ENCODE measurements at regions not wholly inside any gene's neighbourhood (a gene's known extent, or its start where the extent isn't known, plus 50 kb on each side); places are given as distances from the start of the nearest gene placed in this dataset.

- no peak overlapping the region for H3K4me3 ChIP-seq (replicated peaks; ENCODE audit: low read depth, low read length)
- no peak for DNase-seq (ENCODE audit: extremely low read depth, low read depth)
- no peak for TF ChIP-seq CTCF (IDR thresholded peaks at IDR 0.05; ENCODE audit: low read depth, low read length, missing control alignments)
Measured at GRCh38 chr10:111523016-111523415, 446.2 kb downstream of the ADRA2A start.

- no peak for DNase-seq (ENCODE audit: extremely low read depth, low read depth)
- no peak overlapping the region for H3K4me3 ChIP-seq (replicated peaks; ENCODE audit: low read depth, low read length)
- TF ChIP-seq CTCF (IDR thresholded peaks at IDR 0.05; ENCODE audit: low read depth, low read length, missing control alignments), result no peak
Measured at GRCh38 chr10:111524134-111524533, 447.3 kb downstream of the ADRA2A start.

GRCh38 chr10:111525696-111526095 is 448.9 kb downstream of the ADRA2A start:
- H3K4me3 ChIP-seq (replicated peaks; ENCODE audit: low read depth, low read length), result no peak overlapping the region
- no peak for TF ChIP-seq CTCF (IDR thresholded peaks at IDR 0.05; ENCODE audit: low read depth, low read length, missing control alignments)
- no peak for DNase-seq (ENCODE audit: extremely low read depth, low read depth)

GRCh38 chr10:111531690-111532089 is 454.9 kb downstream of the ADRA2A start:
- TF ChIP-seq CTCF (IDR thresholded peaks at IDR 0.05; ENCODE audit: low read depth, low read length, missing control alignments), result no peak
- H3K4me3 ChIP-seq (replicated peaks; ENCODE audit: low read depth, low read length), result no peak overlapping the region
- DNase-seq (ENCODE audit: extremely low read depth, low read depth), result no peak

GRCh38 chr10:111532139-111532538 is 455.3 kb downstream of the ADRA2A start:
- no peak overlapping the region for H3K4me3 ChIP-seq (replicated peaks; ENCODE audit: low read depth, low read length)
- no peak for DNase-seq (ENCODE audit: extremely low read depth, low read depth)
- TF ChIP-seq CTCF (IDR thresholded peaks at IDR 0.05; ENCODE audit: low read depth, low read length, missing control alignments), result no peak

GRCh38 chr10:111539246-111539645 is 462.4 kb downstream of the ADRA2A start:
- H3K4me3 ChIP-seq (replicated peaks; ENCODE audit: low read depth, low read length), result no peak overlapping the region
- no peak for DNase-seq (ENCODE audit: extremely low read depth, low read depth)
- no peak for TF ChIP-seq CTCF (IDR thresholded peaks at IDR 0.05; ENCODE audit: low read depth, low read length, missing control alignments)

GRCh38 chr10:111543854-111544253 is 467.0 kb downstream of the ADRA2A start:
- TF ChIP-seq CTCF (IDR thresholded peaks at IDR 0.05; ENCODE audit: low read depth, low read length, missing control alignments), result no peak
- H3K4me3 ChIP-seq (replicated peaks; ENCODE audit: low read depth, low read length), result no peak overlapping the region
- no peak for DNase-seq (ENCODE audit: extremely low read depth, low read depth)
